ENCODE measurements at regions not wholly inside any gene's neighbourhood (a gene's known extent, or its start where the extent isn't known, plus 50 kb on each side); places are given as distances from the start of the nearest gene placed in this dataset.
"Not testable (repeated sequence)": the region's sequence is repeated elsewhere in the genome, so short reads cannot be mapped to it uniquely, and the experiment has no call there.

DNA sequence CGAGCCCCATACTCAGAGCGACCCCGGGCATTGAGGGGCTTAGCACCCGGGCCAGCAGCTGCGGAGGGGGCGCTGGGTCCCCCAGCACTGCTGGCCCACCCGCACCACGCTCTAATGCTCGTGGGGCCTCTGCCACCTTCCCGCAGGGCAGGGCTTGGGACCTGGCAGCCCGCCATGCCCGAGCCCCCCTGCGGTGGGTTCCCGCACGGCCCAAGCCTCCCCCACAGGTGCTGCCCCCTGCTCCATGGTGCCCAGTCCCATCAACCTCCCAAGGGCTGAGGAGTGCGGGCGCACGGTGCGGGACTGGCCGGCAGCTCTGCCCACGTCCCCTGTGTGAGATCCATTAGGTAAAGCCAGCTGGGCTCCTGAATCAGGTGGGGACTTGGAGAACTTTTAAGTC lies 429.2 kb upstream of the PCDH11Y start:
- H4K8ac ChIP-seq (ENCODE audit: low read depth, low read length); H2BK120ac ChIP-seq (ENCODE audit: low read depth, low read length); H3K36me3 ChIP-seq (ENCODE audit: control insufficient read depth, insufficient read depth, low read length); H3K27me3 ChIP-seq (ENCODE audit: insufficient read depth, low read length, poor library complexity); DNase-seq; H3K4me3 ChIP-seq (ENCODE audit: low read length); H3K4ac ChIP-seq (ENCODE audit: low read depth, low read length); H4K5ac ChIP-seq (ENCODE audit: low read length); H3K56ac ChIP-seq (ENCODE audit: low read length); H3K27ac ChIP-seq (ENCODE audit: low read depth, low read length); H3K4me2 ChIP-seq (ENCODE audit: low read length); H3K79me1 ChIP-seq (ENCODE audit: low read length); H3K9ac ChIP-seq (ENCODE audit: low read length); H3K18ac ChIP-seq (ENCODE audit: low read length); H2BK15ac ChIP-seq (replicated peaks; ENCODE audit: low read depth); H3K23ac ChIP-seq (ENCODE audit: low read length); H3K4me1 ChIP-seq (ENCODE audit: control insufficient read depth, low read depth, low read length); H3K79me2 ChIP-seq (ENCODE audit: control insufficient read depth, insufficient read depth, low read length); H2AK5ac ChIP-seq (ENCODE audit: low read length); H2BK5ac ChIP-seq (ENCODE audit: low read length): not testable (repeated sequence)
- WGBS (ENCODE audit: extremely low coverage, insufficient coverage, low lambda C conversion rate): no CpG with 5 or more reads among the region's 21 CpGs

DNA sequence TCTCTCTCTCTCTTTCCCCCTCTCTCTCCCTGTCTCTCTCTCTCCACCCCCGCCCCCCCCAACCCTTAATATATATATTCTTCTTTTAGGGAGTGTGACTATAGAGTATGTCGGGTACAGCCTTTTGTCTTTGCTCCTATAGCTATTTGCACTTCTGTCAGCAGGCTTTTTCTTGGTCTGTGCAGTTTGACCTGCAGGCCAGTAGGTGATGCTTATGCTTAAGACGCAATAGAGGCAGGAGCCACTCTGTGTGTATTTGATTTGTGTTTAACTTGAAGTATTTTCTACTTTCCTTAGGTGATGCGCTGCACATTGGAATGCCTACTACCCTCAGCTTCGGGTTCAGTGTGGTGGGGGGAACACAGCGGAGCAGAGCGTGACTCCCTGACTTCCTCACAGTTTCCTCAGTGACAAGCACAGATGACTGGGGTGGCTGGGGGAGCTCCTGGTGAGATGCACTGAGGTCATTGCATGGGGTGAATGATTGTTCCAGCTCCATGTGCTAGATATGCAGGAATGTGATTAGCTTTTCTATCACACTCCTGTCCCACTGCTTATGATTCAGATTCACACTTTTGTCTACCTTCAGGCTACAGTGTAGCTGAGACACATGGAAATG lies 407.1 kb upstream of the PCDH11Y start:
- H3K79me2 ChIP-seq (ENCODE audit: control insufficient read depth, insufficient read depth, low read length); H3K27ac ChIP-seq (ENCODE audit: low read depth, low read length); H2BK5ac ChIP-seq (ENCODE audit: low read length); H3K9ac ChIP-seq (ENCODE audit: low read length); H3K23ac ChIP-seq (ENCODE audit: low read length); H2BK120ac ChIP-seq (ENCODE audit: low read depth, low read length); H3K79me1 ChIP-seq (ENCODE audit: low read length); H2AK5ac ChIP-seq (ENCODE audit: low read length); H3K4me2 ChIP-seq (ENCODE audit: low read length); H4K5ac ChIP-seq (ENCODE audit: low read length); H3K27me3 ChIP-seq (ENCODE audit: insufficient read depth, low read length, poor library complexity); H3K4me3 ChIP-seq (ENCODE audit: low read length); H3K36me3 ChIP-seq (ENCODE audit: control insufficient read depth, insufficient read depth, low read length); H4K8ac ChIP-seq (ENCODE audit: low read depth, low read length); H2BK15ac ChIP-seq (replicated peaks; ENCODE audit: low read depth); H3K4me1 ChIP-seq (ENCODE audit: control insufficient read depth, low read depth, low read length); H3K18ac ChIP-seq (ENCODE audit: low read length); H3K4ac ChIP-seq (ENCODE audit: low read depth, low read length): not testable (repeated sequence)
- peak overlapping the region; percentile 7 for H3K56ac ChIP-seq (ENCODE audit: low read length)
- DNase-seq: peak; percentile 49
- WGBS (ENCODE audit: extremely low coverage, insufficient coverage, low lambda C conversion rate): no CpG with 5 or more reads among the region's 7 CpGs

DNA sequence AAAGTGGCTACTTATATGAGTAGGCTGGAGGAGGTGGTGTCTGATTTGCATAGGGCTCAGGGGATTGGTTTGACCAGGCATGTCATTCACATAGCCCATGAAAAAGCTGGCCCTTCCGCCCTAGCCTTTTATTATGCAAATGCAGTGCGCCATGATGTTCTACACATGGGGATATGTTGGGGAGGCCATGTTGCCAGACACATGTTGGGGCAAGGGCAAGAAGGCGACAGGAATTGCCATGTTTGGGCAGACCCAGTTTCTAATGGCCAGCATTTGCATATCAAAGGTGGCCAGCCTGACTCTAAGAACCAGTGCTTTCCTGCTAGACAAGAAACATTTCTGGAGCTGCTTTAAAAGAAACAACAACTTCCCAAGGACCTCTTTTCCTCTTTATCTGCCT lies 396.6 kb upstream of the PCDH11Y start:
- not testable (repeated sequence) for DNase-seq; H3K18ac ChIP-seq (ENCODE audit: low read length); H3K4me3 ChIP-seq (ENCODE audit: low read length); H3K23ac ChIP-seq (ENCODE audit: low read length); H3K27me3 ChIP-seq (ENCODE audit: insufficient read depth, low read length, poor library complexity); H3K4me2 ChIP-seq (ENCODE audit: low read length); H2AK5ac ChIP-seq (ENCODE audit: low read length); H3K9ac ChIP-seq (ENCODE audit: low read length); H2BK5ac ChIP-seq (ENCODE audit: low read length); H3K56ac ChIP-seq (ENCODE audit: low read length); H2BK15ac ChIP-seq (replicated peaks; ENCODE audit: low read depth); H3K79me1 ChIP-seq (ENCODE audit: low read length); H3K79me2 ChIP-seq (ENCODE audit: control insufficient read depth, insufficient read depth, low read length); H3K36me3 ChIP-seq (ENCODE audit: control insufficient read depth, insufficient read depth, low read length); H3K27ac ChIP-seq (ENCODE audit: low read depth, low read length); H3K4me1 ChIP-seq (ENCODE audit: control insufficient read depth, low read depth, low read length); H4K5ac ChIP-seq (ENCODE audit: low read length); H4K8ac ChIP-seq (ENCODE audit: low read depth, low read length); H3K4ac ChIP-seq (ENCODE audit: low read depth, low read length); H2BK120ac ChIP-seq (ENCODE audit: low read depth, low read length)
- WGBS (ENCODE audit: extremely low coverage, insufficient coverage, low lambda C conversion rate): no CpG with 5 or more reads among the region's 3 CpGs
